ENCODE measurements at regions not wholly inside any gene's neighbourhood (a gene's known extent, or its start where the extent isn't known, plus 50 kb on each side); places are given as distances from the start of the nearest gene placed in this dataset.
"Not testable (repeated sequence)": the region's sequence is repeated elsewhere in the genome, so short reads cannot be mapped to it uniquely, and the experiment has no call there.

GRCh38 chrX:9349572-9350494 lies 115.0 kb upstream of the TBL1X start:
- no peak for DNase-seq

DNA sequence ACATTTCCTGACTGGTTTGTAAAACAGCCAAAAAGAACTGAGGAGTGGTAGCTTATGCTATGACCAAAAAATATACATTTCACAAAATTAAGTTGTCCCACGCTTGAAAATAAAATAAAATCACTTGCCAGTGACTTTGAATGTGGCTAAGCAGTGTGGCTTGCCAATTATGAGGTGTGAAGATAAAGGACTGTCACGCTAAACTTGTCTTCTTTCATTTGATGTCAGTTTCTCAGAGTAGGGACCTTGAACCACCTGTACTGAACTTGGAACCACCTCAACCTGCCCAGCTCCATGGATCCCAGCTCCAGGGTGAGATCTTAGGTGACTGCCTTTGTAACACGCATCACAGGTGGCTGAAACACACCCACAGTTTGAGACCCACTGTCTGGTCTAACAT lies 113.7 kb upstream of the TBL1X start:
- no peak for DNase-seq

- no peak for DNase-seq
Measured at GRCh38 chrX:9352243-9352642, 112.6 kb upstream of the TBL1X start.

- no peak for DNase-seq
Measured at GRCh38 chrX:9352694-9353411, 112.0 kb upstream of the TBL1X start.

DNA sequence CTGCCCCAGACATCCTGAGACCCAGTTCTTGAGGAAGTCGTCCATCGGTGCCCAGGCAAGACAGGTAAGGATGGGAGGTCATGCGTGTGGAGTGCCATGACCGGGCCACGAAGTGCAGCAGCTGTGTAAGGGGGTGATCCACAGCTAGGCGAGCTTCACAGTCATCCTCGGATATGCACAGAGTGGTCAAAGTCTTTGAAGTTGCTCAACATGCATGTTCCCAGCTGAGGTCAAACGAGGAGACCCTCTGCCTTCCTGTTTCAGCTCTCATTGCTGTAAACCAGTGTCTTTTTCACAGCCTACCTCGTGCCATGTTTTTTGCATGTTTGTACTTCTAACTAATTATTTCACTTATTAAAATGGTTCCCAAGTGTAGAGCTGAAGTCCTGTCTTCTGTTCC lies 109.9 kb upstream of the TBL1X start:
- DNase-seq: no peak

DNA sequence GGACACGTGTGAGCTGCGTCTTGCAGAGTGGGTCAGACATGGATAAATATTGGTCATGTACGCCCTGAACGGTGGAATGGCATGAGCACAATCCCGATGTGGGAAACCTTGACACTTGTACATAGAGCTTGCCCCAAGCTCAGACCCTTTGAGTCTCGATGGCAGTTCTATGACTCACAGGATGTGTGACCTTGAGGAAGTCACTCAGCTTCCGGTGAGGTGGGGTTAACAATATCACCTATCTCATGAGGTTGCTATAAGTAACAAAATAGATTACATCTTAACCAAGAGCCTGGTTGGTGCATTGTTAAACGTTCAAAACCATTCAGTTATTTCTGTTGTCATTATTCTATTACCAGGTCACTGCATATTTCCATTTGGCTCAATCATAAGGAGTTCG lies 109.1 kb upstream of the TBL1X start:
- no peak for DNase-seq

DNA sequence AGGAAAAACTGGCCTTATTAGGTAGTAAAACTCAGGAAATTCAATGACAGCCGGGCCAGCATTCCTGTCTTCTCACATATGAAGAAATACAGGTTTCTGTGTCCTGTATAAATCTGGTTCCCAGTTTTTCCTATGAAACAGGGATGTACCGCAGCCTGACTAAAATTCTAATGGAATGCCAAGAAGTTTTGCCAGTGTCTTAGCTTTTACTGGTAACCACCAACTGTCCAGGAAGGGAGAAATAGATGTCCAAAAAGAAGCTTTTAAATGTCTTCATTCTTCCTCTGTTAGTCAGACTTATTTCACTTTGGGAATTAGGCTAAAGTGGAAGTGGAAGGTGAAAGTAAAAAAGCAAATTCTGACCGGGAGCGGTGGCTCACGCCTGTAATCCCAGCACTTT lies 108.0 kb upstream of the TBL1X start:
- DNase-seq: no peak

- no peak for DNase-seq
Measured at GRCh38 chrX:9357518-9358114, 107.2 kb upstream of the TBL1X start.

GRCh38 chrX:9362363-9362928 lies 102.4 kb upstream of the TBL1X start:
- DNase-seq: no peak

GRCh38 chrX:9367421-9367820 lies 97.4 kb upstream of the TBL1X start:
- DNase-seq: no peak

DNA sequence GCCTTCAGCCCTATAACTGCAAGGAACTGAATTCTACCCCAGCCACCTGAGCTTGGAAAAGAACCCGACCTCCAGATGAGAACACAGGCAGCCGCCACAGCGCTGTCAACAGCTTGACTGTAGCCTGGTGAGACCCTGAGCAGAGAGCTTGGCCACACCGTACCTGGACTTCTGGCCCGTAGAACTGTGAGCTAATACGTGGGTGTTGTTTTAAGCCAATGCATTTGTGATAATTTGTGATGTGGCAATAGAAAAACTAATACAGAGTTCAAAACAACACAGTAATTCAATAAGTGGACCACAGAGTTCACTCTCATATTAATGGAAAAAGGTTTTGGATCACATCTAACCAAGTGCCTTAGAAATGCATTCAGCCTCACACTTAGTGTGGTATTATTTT lies 96.6 kb upstream of the TBL1X start:
- DNase-seq: no peak

GRCh38 chrX:9369802-9370291 lies 95.0 kb upstream of the TBL1X start:
- DNase-seq: no peak

- DNase-seq: no peak
Measured at GRCh38 chrX:9370893-9371292, 94.0 kb upstream of the TBL1X start.

- no peak for DNase-seq
Measured at GRCh38 chrX:9372866-9373265, 92.0 kb upstream of the TBL1X start.

DNA sequence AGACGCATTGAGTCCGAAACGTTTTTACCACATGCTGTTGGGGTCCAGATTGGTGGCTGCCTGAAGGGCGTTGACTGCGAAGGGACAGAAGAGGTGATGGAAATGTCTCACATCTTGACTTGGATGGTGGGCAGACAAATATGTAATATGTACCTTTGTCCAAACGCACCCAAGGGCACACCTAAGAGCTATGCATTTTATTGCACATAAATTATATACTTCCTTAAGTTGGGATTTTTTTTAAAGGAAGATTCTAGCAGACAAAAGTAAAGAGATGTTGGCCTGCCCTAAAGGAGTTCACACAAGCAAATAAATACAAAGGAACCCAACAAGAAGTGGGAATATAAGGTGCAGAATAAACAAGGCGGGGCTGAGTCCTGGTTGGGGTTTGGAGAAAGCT lies 91.1 kb upstream of the TBL1X start:
- no peak for DNase-seq

DNA sequence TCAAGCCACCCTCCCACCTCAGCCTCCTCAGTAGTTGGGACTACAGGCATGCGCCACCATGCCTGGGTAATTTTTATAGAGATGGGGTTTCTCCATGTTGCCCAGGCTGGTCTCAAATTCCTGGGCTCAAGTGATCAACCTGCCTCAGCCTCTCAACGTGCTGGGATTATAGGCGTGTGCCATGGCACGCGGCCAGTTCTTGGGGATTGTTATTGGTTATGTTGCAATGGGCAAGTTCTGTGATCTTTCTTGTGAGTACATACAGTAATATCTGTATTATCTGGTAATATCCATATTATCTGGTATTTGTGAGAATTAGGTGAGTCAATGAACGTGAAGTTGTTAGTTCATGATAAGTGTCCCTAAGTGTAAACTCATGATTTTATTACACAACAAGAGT lies 90.3 kb upstream of the TBL1X start:
- DNase-seq: no peak

DNA sequence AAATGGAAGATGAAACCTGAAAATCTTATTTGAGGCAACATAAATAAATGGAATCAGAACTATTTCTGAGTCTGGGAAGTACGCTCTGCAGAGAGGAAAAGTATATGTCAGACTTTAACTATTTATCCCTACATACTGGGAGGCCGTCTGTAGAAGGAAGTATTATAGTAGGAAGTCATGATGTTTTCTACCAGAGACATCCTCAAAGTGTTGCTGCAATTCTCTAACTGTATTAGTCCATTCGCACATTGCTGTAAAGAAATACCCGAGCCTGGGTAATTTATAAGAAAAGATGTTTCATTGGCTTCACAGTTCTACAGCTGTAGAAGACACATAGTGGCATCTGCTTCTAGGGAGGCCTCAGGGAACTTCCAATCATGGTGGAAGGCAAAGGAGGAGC lies 88.7 kb upstream of the TBL1X start:
- DNase-seq: no peak

DNA sequence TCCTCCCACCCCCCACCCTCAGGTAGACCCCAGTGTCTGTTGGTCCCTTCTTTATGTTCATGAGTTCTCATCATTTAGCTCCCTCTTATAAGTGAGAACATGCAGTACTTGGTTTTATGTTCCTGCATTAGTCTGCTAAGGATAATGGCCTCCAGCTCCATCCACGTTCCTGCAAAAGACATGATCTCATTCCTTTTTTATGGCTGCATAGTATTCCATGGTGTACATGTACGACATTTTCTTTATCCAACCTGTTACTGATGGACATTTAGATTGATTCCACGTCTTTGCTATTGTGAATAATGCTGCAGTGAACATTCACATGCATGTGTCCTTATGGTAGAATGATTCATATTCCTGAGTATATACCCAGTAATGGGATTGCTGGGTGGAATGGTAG lies 87.6 kb upstream of the TBL1X start:
- DNase-seq: not testable (repeated sequence)

- no peak for DNase-seq
Measured at GRCh38 chrX:9378980-9379696, 85.7 kb upstream of the TBL1X start.

GRCh38 chrX:9379697-9380551 lies 84.9 kb upstream of the TBL1X start:
- no peak for DNase-seq

GRCh38 chrX:9383655-9384054 lies 81.2 kb upstream of the TBL1X start:
- no peak for DNase-seq

GRCh38 chrX:9388450-9388849 lies 76.4 kb upstream of the TBL1X start:
- DNase-seq: no peak
